DOHH2 (cell line): ENCODE measurements at regions not wholly inside any gene's neighbourhood (a gene's known extent, or its start where the extent isn't known, plus 50 kb on each side); places are given as distances from the start of the nearest gene placed in this dataset.

Experiments
- CTCF ChIP-seq: fragments of 200-600 bp; sonication (generic); IDR thresholded peaks from one replicate; pipeline ENCODE4 v1.5.1; 2014; ENCODE audit warnings: antibody characterized with exemption, mild to moderate bottlenecking, low read depth, low read length; ENCODE audit not compliant: poor library complexity, severe bottlenecking
- EZH2phosphoT487 ChIP-seq: fragments of 200-600 bp; sonication (generic); IDR thresholded peaks from 2 replicates; pipeline ENCODE4 v1.6.1; 2017; ENCODE audit warnings: borderline replicate concordance, mild to moderate bottlenecking, antibody characterized with exemption, low read length, moderate library complexity, mixed read lengths

GRCh38 chr12:42935090-42935489 is 345.5 kb upstream of the PRICKLE1 start:
- TF ChIP-seq EZH2phosphoT487 (no peak), CTCF (no peak)
